Stimulated activated CD4-positive, alpha-beta T cell treated with anti-CD3 and anti-CD28 coated beads, TNF-alpha, amount 100 ng/mL, for 4 hours (primary cell): ENCODE measurements at regions not wholly inside any gene's neighbourhood (a gene's known extent, or its start where the extent isn't known, plus 50 kb on each side); places are given as distances from the start of the nearest gene placed in this dataset.

ENCODE experiments used
- DNase-seq, 3 experiments: peaks; one replicate each; pipeline ENCODE4 v3.0.0-alpha.2; 2020; ENCODE audit warnings: low read depth in 3 of 3

GRCh38 chr16:79497606-79498350, 102.8 kb downstream of the MAF start:
- DNase-seq: no peak

- DNase-seq: no peak
Observed at GRCh38 chr16:79493911-79494310, 106.6 kb downstream of the MAF start.

GRCh38 chr16:79492036-79492435, 108.5 kb downstream of the MAF start:
- DNase-seq: no peak

- DNase-seq: no peak
Observed at GRCh38 chr16:79485020-79485419, 115.5 kb downstream of the MAF start.

- DNase-seq: no peak
Observed at GRCh38 chr16:79484237-79484636, 116.3 kb downstream of the MAF start.

GRCh38 chr16:79483336-79483735, 117.2 kb downstream of the MAF start:
- no peak for DNase-seq

GRCh38 chr16:79482011-79482410, 118.5 kb downstream of the MAF start:
- no peak for DNase-seq

- DNase-seq: no peak
Observed at GRCh38 chr16:79480929-79481328, 119.6 kb downstream of the MAF start.

GRCh38 chr16:79480056-79480455, 120.5 kb downstream of the MAF start:
- DNase-seq: no peak

GRCh38 chr16:79476580-79476979, 124.0 kb downstream of the MAF start:
- DNase-seq: no peak

- DNase-seq: no peak
Observed at GRCh38 chr16:79475841-79476240, 124.7 kb downstream of the MAF start.

GRCh38 chr16:79473456-79473855, 127.1 kb downstream of the MAF start:
- DNase-seq: no peak

- no peak for DNase-seq
Observed at GRCh38 chr16:79472426-79472825, 128.1 kb downstream of the MAF start.

GRCh38 chr16:79469999-79470398, 130.5 kb downstream of the MAF start:
- no peak for DNase-seq

GRCh38 chr16:79468631-79469030, 131.9 kb downstream of the MAF start:
- DNase-seq: no peak

- DNase-seq: no peak
Observed at GRCh38 chr16:79468121-79468552, 132.4 kb downstream of the MAF start.

GRCh38 chr16:79466111-79466510, 134.4 kb downstream of the MAF start:
- no peak for DNase-seq

GRCh38 chr16:79463841-79464240, 136.7 kb downstream of the MAF start:
- no peak for DNase-seq

- no peak for DNase-seq
Observed at GRCh38 chr16:79456036-79456435, 144.5 kb downstream of the MAF start.

GRCh38 chr16:79452671-79453070, 147.9 kb downstream of the MAF start:
- no peak for DNase-seq

GRCh38 chr16:79451196-79451816, 149.2 kb downstream of the MAF start:
- no peak for DNase-seq

- DNase-seq: no peak
Observed at GRCh38 chr16:79449900-79450299, 150.6 kb downstream of the MAF start.

GRCh38 chr16:79449067-79449769, 151.3 kb downstream of the MAF start:
- DNase-seq: no peak
